Activated CD4-positive, alpha-beta T cell treated with anti-CD3 and anti-CD28 coated beads for 48 hours (primary cell): ENCODE measurements at regions not wholly inside any gene's neighbourhood (a gene's known extent, or its start where the extent isn't known, plus 50 kb on each side); places are given as distances from the start of the nearest gene placed in this dataset.
A peak's percentile ranks its signal among the peaks of the same experiment; 100 is the strongest.
"Not testable (repeated sequence)": the region's sequence is repeated elsewhere in the genome, so short reads cannot be mapped to it uniquely, and the experiment has no call there.

Experiments
- DNase-seq: peaks from one replicate; pipeline ENCODE4 v3.0.0-alpha.2; 2020

- no peak for DNase-seq
These were observed 282.5 kb upstream of the RASGEF1B start for GRCh38 chr4:81754169-81754568.

DNA sequence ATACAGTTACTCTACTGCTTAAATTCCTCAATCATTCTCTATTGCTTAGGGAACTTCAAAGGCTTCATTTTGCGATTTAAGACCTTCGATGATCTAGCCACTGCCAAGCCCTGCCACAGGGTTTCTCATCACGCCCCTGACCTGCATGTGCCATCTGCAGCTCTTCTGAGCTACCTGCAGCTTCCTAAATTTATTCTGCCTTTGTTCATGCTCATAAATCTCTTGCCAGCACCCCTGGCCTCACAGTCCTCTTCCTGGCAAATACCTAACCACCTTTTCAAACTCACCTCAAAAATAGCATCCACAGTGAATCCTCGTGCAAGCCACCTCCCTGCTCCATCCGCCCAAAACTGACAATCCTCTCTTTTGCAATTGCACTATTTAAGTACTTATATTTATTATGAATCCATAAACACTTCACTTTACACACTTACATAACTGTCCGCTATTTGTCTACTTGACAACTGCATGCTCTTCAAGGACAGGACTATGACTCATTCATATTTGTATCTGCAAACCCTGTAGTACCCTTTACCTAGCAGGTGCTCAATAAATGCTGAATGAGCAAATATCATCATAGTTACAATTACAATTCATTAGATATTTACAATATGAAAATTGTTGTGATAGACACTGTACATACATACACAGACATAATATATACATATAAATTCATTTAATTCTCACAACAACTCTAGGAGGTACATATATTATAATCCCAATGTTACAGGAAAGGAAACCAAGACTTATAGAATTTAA lies 280.0 kb upstream of the RASGEF1B start:
- DNase-seq = no peak

- no peak for DNase-seq
These were observed 275.7 kb upstream of the RASGEF1B start for GRCh38 chr4:81747242-81747930.

GRCh38 chr4:81746773-81747172 lies 275.1 kb upstream of the RASGEF1B start:
- DNase-seq = no peak

DNA sequence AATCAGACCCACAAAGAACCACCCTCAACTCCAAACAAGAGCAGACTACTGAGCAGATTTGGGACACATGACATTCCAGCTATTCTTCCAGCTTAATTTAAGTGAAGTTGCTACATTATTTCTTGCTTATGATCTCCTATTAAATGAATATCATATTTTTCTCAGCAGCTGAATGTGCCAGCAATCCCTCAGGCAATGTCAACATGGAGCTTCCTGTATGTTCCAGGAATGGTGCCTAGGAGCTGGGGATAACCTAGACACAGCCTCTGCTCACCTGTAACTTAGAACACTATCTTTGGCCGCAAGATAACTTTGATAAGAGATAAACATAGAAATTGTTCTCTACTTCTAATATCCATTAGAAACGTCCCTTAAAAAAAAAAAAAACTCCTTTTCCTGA lies 274.4 kb upstream of the RASGEF1B start:
- DNase-seq = no peak

GRCh38 chr4:81745050-81745449 lies 273.3 kb upstream of the RASGEF1B start:
- DNase-seq = no peak

DNA sequence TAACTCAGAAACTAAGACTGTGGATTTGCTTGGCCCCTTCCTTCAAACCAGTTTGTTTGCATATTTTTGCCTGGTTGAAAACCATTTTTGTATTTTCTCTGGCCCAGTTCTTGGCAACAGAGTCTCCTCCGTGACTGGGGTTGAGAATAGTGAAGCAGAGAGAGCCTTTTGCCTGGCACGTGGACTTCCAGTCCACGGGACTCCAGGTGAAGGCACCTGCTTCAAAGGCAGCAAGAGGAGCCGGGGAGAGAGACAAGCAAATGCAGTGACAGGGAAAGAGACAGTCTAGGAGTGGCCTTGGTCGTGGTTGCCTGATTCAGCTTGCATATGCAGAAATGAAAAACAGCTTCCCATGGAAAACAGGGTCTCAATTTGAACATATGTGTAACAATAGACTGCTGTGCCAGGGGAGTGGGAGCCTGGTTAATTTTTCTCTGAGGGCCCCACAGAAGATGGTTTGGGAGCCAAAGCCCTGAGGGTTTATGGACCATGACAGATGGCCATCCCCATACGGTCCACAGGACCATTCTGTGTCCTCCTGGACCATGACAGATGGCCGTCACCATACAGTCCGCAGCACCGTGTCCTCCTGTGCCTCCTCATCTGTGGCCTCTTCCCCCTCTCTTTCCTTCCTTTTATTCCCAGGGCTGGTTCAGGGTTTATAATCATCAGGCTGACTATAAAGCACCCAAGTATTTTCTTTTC lies 272.2 kb upstream of the RASGEF1B start:
- DNase-seq = no peak

- DNase-seq = no peak
These were observed 268.8 kb upstream of the RASGEF1B start for GRCh38 chr4:81740487-81740886.

- DNase-seq = no peak
These were observed 267.2 kb upstream of the RASGEF1B start for GRCh38 chr4:81738891-81739290.

DNA sequence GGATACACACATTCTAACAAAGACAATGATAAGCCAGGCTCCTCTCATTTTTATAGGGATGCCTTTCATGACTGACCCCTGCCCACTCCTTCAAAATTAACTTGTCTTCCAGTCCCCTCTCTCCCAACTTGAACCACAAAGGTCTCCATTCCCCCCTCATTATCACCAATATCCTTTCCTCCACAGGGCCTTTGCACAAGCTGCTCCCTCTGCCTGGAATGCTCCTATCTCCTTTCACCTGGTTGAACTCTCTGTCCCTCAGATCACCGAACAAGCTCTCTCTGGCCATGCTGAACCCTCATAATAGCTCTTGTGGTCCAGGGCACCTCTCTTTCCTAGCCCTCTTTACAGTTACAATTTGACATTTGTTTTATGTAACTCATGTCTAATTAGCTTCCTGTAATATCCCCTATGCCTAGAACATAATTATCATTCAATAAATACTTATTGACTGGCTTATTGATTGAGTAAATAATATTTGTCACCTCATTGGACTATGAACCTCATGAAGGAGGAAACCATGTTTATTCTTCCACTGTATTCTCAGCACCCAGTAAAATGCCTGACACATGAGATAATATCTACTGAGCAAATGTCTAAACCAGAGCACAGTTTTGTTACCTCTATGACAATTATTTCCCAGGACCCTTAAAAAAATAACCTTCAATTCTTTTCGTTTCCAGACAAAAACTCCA lies 266.3 kb upstream of the RASGEF1B start:
- DNase-seq = no peak

- DNase-seq = no peak
These were observed 264.6 kb upstream of the RASGEF1B start for GRCh38 chr4:81736324-81736723.

- no peak for DNase-seq
These were observed 261.3 kb upstream of the RASGEF1B start for GRCh38 chr4:81732980-81733379.

GRCh38 chr4:81724925-81725329 lies 253.2 kb upstream of the RASGEF1B start:
- DNase-seq = peak; percentile 80

DNA sequence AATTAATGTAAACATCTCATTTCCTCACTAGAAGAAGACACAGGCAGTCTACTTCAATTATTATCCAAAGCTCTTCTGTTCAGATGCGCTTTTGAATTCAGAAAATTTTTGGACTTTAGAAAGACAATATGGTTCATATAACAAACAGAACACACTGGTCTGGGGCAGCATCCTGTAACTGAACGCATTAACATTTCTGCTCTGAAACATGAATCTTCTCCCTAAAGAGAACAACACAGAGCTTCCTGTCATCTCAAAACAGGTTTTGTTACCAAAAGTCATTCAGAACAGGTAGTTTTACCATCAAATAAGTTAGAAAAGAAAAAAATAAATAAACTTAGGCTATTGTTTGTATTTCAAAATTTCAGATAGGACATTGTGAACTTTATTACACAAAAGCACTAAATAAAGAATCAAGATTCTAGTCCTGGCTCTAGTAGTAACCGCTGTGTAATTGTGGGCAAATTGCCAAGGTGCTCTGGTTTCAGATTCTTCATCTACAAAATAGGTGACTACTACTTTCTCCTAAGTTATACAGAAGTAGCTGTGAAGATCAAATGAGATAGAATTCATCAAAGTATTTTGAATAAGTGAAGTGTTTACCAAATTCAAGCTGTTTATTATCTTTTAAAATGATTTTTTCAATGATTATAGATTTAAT lies 252.3 kb upstream of the RASGEF1B start:
- no peak for DNase-seq

DNA sequence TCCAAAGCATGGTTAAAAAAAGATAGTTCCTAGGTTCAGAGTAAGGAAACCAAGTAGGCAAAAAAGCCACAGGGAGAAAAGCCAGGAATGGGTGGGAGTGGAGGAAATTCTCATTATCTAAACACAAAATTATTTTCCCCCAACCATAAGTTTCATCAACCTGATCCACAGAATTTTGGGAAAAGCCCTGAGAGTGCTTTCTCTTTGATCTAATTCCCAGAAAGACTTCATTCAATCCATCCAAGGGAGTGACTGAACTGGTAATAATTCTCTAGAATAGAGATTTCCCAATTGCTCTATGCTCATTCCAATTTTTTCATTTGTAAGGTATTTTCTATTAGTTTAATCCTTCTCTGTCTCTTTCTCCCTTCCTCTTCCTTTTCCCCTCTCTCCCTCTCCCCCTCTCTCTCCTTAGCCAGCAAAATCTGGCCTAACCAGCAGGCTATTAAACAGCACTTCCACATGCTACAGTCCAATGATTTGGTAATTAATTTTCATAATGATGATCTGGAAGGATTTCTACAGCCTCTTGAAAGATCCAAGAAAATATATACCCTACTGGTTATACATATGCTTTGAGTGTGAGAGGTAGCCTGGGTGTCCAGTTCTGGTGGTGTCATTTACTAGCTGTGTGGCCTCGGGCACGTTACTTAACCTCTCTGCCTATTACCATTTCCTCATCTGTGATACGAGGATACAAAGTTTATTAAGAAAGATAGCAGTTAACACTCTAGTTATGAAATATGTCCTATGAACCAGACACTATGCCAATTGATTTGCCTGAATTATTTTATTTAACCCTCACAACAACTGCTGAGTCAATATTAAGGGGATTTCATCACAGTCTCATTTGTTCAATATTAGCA lies 251.5 kb upstream of the RASGEF1B start:
- DNase-seq = no peak

- no peak for DNase-seq
These were observed 250.7 kb upstream of the RASGEF1B start for GRCh38 chr4:81722290-81722851.

DNA sequence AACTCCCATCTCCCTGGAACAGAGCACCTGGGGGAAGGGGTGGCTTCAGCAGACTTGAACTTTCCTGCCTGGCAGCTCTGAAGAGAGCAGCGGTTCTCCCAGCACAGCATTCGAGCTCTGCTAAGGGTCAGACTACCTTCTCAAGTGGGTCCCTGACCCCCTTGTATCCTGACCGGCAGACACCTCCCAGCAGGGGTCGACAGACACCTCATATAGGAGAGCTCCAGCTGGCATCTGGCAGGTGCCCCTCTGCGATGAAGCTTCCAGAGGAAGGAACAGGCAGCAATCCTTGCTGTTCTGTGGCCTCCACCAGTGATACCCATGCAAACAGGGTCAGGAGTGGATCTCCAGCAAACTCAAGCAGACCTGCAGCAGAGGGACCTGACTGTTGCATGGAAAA lies 244.1 kb upstream of the RASGEF1B start:
- no peak for DNase-seq

DNA sequence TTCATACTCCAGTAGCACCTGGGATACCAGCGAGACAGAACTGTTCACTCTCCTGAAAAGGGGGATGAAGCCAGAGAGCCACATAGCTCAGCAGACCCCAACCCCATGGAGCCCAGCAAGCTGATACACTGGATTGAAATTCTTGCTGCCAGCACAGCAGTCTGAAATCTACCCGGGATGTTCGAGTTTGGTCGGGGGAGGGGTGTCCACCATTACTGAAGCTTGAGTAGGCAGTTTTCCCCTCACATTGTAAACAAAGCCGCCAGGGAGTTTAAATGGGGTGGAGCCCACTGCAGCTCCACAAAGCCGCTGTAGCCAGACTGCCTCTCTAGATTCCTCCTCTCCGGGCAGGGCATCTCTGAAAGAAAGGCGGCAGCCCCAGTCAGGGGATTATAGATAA lies 243.7 kb upstream of the RASGEF1B start:
- DNase-seq = not testable (repeated sequence)

DNA sequence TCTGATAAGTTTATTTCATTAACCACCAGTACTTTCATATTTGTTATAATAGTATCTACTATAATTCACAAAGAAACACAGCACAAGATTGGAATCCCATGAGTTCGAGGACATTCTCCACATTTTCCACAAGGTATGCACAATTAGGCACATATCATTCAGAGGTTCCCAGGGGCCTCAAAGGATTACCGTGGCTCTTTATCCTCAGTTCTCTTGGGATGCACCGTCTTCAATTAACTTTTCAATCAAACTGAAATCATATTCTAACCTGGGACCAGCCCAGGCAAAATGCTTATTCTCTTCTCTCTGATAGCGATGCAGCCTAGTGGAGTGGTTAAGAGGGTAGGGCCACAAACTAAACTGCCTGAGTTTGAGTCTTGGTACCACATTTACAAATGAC lies 242.6 kb upstream of the RASGEF1B start:
- DNase-seq = no peak

DNA sequence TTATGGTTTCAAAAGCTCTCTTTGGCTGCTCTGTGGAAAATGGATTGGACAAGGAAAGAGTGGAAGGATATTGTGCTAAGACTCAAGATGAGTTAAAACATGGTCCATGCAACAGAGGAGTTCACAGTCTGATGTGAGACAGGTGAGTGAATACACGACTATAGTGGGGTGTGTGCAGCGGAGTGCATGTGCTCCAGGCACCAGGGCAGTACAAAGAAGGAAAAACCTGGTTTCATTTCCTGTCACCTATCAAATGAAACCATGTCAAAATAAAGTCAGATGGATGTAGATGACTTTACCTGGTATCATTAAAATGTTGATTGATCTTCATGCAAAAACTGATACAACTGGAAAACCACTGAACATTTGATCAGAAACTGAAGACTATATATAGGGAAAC lies 241.0 kb upstream of the RASGEF1B start:
- DNase-seq = no peak

- no peak for DNase-seq
These were observed 232.8 kb upstream of the RASGEF1B start for GRCh38 chr4:81704461-81704860.
